Endothelial cell of umbilical vein (primary cell): ENCODE measurements at regions not wholly inside any gene's neighbourhood (a gene's known extent, or its start where the extent isn't known, plus 50 kb on each side); places are given as distances from the start of the nearest gene placed in this dataset.

ENCODE experiments used
- EZH2 ChIP-seq: IDR thresholded peaks from 2 replicates; pipeline ENCODE4 v1.6.1; 2012; ENCODE audit warnings: borderline replicate concordance, low read depth, mild to moderate bottlenecking, moderate library complexity, low read length, inconsistent platforms; ENCODE audit not compliant: severe bottlenecking
- GATA2 ChIP-seq: IDR thresholded peaks from 2 replicates; pipeline ENCODE4 v1.7.0; 2011; ENCODE audit warnings: low read depth, mild to moderate bottlenecking, moderate library complexity, mixed read lengths, low read length; ENCODE audit not compliant: insufficient read length, insufficient read depth
- JUN ChIP-seq: IDR thresholded peaks from 2 replicates; pipeline ENCODE4 v1.6.1; 2011; ENCODE audit warnings: borderline replicate concordance, low read depth; ENCODE audit not compliant: insufficient read length, insufficient read depth
- MYC ChIP-seq: IDR thresholded peaks from one replicate; pipeline ENCODE4 v1.6.1; 2011; ENCODE audit warnings: mild to moderate bottlenecking, low read depth, low read length
- POLR2A ChIP-seq: IDR thresholded peaks from 2 replicates; pipeline ENCODE4 v1.6.1; 2012; ENCODE audit warnings: low read depth, mild to moderate bottlenecking, control low read depth, low read length
- POLR2AphosphoS5 ChIP-seq: IDR thresholded peaks from 2 replicates; pipeline ENCODE4 v1.6.1; 2012; ENCODE audit warnings: low read depth, mild to moderate bottlenecking, control low read depth, low read length, moderate library complexity; ENCODE audit not compliant: insufficient read depth
- TF ChIP-seq, protein P1 (sequence below): IDR thresholded peaks from 2 replicates; pipeline ENCODE4 v1.6.1; 2011; ENCODE audit not compliant: insufficient read depth, insufficient read length
- TF ChIP-seq, protein P2 (sequence below), 2 donors: IDR thresholded peaks; 1 replicate in 1 of 2; 2 replicates in 1 of 2; pipeline ENCODE4 v1.5.1; 2011; ENCODE audit warnings: low read length in 2 of 2, mild to moderate bottlenecking in 2 of 2, moderate library complexity in 2 of 2, control low read depth in 1 of 2, inconsistent platforms in 1 of 2, low read depth in 1 of 2; ENCODE audit not compliant: insufficient read depth in 1 of 2; ENCODE audit errors: extremely low read depth in 1 of 2

DNA sequence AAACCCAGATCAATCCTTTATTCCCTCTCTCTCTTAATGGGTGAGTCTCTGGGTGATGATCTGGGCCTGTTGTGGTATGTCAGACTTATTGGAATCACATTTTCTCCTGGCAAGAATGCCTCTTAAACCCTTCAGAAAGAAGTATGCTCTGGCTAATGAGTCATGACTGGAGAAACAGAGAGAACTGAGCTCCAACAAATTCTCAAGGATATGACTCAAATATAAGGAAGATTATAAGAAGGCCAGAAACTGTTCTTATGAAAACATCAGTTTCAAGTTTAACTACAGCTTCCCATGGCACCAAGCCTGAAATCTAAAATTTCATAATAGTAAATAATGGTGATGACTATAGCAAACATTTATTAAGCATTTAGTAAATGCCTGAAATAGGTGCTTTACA lies 83.9 kb downstream of the OR5AK2 start:
- TF ChIP-seq, protein P1, sequence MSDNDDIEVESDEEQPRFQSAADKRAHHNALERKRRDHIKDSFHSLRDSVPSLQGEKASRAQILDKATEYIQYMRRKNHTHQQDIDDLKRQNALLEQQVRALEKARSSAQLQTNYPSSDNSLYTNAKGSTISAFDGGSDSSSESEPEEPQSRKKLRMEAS: no peak
- TF ChIP-seq, protein P2, sequence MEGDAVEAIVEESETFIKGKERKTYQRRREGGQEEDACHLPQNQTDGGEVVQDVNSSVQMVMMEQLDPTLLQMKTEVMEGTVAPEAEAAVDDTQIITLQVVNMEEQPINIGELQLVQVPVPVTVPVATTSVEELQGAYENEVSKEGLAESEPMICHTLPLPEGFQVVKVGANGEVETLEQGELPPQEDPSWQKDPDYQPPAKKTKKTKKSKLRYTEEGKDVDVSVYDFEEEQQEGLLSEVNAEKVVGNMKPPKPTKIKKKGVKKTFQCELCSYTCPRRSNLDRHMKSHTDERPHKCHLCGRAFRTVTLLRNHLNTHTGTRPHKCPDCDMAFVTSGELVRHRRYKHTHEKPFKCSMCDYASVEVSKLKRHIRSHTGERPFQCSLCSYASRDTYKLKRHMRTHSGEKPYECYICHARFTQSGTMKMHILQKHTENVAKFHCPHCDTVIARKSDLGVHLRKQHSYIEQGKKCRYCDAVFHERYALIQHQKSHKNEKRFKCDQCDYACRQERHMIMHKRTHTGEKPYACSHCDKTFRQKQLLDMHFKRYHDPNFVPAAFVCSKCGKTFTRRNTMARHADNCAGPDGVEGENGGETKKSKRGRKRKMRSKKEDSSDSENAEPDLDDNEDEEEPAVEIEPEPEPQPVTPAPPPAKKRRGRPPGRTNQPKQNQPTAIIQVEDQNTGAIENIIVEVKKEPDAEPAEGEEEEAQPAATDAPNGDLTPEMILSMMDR (IDR thresholded peaks at IDR 0.05; ENCODE audit: extremely low read depth in 1 of 2, insufficient read depth in 1 of 2, low read depth in 1 of 2, low read length in 2 of 2): no peak
- TF ChIP-seq POLR2A (no peak), EZH2 (no peak), POLR2AphosphoS5 (no peak), GATA2 (no peak), JUN (peak; percentile 86), MYC (no peak)
